PC-3 (cell line): ENCODE measurements at regions not wholly inside any gene's neighbourhood (a gene's known extent, or its start where the extent isn't known, plus 50 kb on each side); places are given as distances from the start of the nearest gene placed in this dataset.

Experiments
- EZH2phosphoT487 ChIP-seq: fragments of 300-600 bp; sonication (generic); IDR thresholded peaks from 2 replicates; pipeline ENCODE4 v1.6.1; 2018; ENCODE audit warnings: mild to moderate bottlenecking, antibody characterized with exemption, low read length, borderline replicate concordance
- TF ChIP-seq, protein P1 (sequence below): fragments of 300-600 bp; sonication (generic); conservative IDR thresholded peaks from 2 replicates; pipeline ENCODE4 v1.5.1; 2017; ENCODE audit warnings: antibody characterized with exemption, low read depth, mild to moderate bottlenecking, low read length

DNA sequence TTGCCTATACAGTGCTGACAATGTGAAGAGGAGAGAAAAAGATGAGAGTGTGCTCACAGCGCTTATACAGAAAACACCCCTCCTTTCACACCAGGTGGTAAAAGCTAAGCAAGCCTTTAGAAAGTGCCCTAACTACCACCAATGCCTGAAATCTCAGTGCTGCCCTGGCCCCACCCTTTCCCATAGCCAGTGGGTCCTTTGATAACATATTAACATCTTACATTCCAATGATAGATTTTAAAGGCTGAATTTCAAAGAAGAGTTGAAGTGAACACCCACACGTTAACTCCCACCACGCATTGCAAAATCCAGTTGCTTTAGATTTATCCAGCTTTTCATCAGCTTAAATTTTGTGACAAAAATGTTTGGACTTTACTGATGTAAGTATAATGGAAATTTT, 58.1 kb upstream of the SSX2IP start:
- TF ChIP-seq EZH2phosphoT487 = no peak
- TF ChIP-seq, protein P1, sequence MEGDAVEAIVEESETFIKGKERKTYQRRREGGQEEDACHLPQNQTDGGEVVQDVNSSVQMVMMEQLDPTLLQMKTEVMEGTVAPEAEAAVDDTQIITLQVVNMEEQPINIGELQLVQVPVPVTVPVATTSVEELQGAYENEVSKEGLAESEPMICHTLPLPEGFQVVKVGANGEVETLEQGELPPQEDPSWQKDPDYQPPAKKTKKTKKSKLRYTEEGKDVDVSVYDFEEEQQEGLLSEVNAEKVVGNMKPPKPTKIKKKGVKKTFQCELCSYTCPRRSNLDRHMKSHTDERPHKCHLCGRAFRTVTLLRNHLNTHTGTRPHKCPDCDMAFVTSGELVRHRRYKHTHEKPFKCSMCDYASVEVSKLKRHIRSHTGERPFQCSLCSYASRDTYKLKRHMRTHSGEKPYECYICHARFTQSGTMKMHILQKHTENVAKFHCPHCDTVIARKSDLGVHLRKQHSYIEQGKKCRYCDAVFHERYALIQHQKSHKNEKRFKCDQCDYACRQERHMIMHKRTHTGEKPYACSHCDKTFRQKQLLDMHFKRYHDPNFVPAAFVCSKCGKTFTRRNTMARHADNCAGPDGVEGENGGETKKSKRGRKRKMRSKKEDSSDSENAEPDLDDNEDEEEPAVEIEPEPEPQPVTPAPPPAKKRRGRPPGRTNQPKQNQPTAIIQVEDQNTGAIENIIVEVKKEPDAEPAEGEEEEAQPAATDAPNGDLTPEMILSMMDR = no peak
